NOMO-1 treated with DMSO at 0.1 percent for 48 hours (cell line): ENCODE measurements at regions not wholly inside any gene's neighbourhood (a gene's known extent, or its start where the extent isn't known, plus 50 kb on each side); places are given as distances from the start of the nearest gene placed in this dataset.

Experiments used
- DNase-seq: peaks from one replicate; lab custom pipeline; 2025; ENCODE audit not compliant: unreplicated experiment; lab: John Stamatoyannopoulos, UW

GRCh38 chr16:87057211-87057881 lies 259.8 kb downstream of the C16orf95 start:
- DNase-seq: no peak

- DNase-seq: no peak
These were observed 259.1 kb downstream of the C16orf95 start for GRCh38 chr16:87057951-87058560.

- DNase-seq: no peak
These were observed 258.4 kb downstream of the C16orf95 start for GRCh38 chr16:87058728-87059250.

- peak; percentile 61 for DNase-seq
These were observed 256.9 kb downstream of the C16orf95 start for GRCh38 chr16:87060034-87060986.

GRCh38 chr16:87061243-87061920 lies 255.8 kb downstream of the C16orf95 start:
- DNase-seq: no peak

- DNase-seq: peak; percentile 59
These were observed 254.4 kb downstream of the C16orf95 start for GRCh38 chr16:87062569-87063442.

GRCh38 chr16:87063543-87063942 lies 253.6 kb downstream of the C16orf95 start:
- no peak for DNase-seq

- no peak for DNase-seq
These were observed 252.3 kb downstream of the C16orf95 start for GRCh38 chr16:87064731-87065445.

GRCh38 chr16:87065446-87066132 lies 251.6 kb downstream of the C16orf95 start:
- DNase-seq: peak; percentile 72

- no peak for DNase-seq
These were observed 250.8 kb downstream of the C16orf95 start for GRCh38 chr16:87066133-87067002.

- DNase-seq: no peak
These were observed 250.1 kb downstream of the C16orf95 start for GRCh38 chr16:87067003-87067556.

- no peak for DNase-seq
These were observed 249.1 kb downstream of the C16orf95 start for GRCh38 chr16:87067836-87068761.

- DNase-seq: no peak
These were observed 248.4 kb downstream of the C16orf95 start for GRCh38 chr16:87068762-87069150.

- DNase-seq: no peak
These were observed 246.5 kb downstream of the C16orf95 start for GRCh38 chr16:87070657-87071056.

- no peak for DNase-seq
These were observed 245.1 kb downstream of the C16orf95 start for GRCh38 chr16:87072101-87072500.

- DNase-seq: no peak
These were observed 242.4 kb downstream of the C16orf95 start for GRCh38 chr16:87074641-87075318.
